Choroid plexus epithelial cell (primary cell): ENCODE measurements at regions not wholly inside any gene's neighbourhood (a gene's known extent, or its start where the extent isn't known, plus 50 kb on each side); places are given as distances from the start of the nearest gene placed in this dataset.

Source experiments
- DNase-seq: peaks from one replicate; pipeline ENCODE4 v3.0.0-alpha.2; 2010; ENCODE audit warnings: low read depth
- H3K4me3 ChIP-seq: 2 replicates; pipeline ENCODE4 v1.5.1; 2011; ENCODE audit warnings: low read depth, mild to moderate bottlenecking, control low read depth, low read length, moderate library complexity
- CTCF ChIP-seq: conservative IDR thresholded peaks from 2 replicates; pipeline ENCODE4 v1.5.1; 2011; ENCODE audit warnings: low read depth, mild to moderate bottlenecking, control low read depth, inconsistent platforms, low read length, moderate library complexity

- H3K4me3 ChIP-seq: no peak overlapping the region
- no peak for TF ChIP-seq CTCF
- no peak for DNase-seq
These were observed 404.6 kb upstream of the CWC22 start for GRCh38 chr2:180411661-180412060.

- no peak overlapping the region for H3K4me3 ChIP-seq
- no peak for TF ChIP-seq CTCF
- no peak for DNase-seq
These were observed 399.6 kb upstream of the CWC22 start for GRCh38 chr2:180406687-180407086.

- DNase-seq: no peak
- TF ChIP-seq CTCF: no peak
- H3K4me3 ChIP-seq: no peak overlapping the region
These were observed 398.4 kb upstream of the CWC22 start for GRCh38 chr2:180405520-180405919.

GRCh38 chr2:180394305-180394704 lies 387.2 kb upstream of the CWC22 start:
- no peak for TF ChIP-seq CTCF
- no peak overlapping the region for H3K4me3 ChIP-seq
- DNase-seq: peak; percentile 3

GRCh38 chr2:180385601-180386201 lies 378.6 kb upstream of the CWC22 start:
- H3K4me3 ChIP-seq: no peak overlapping the region
- no peak for TF ChIP-seq CTCF
- peak; percentile 88 for DNase-seq

GRCh38 chr2:180376066-180376465 lies 369.0 kb upstream of the CWC22 start:
- peak; percentile 25 for DNase-seq
- no peak for TF ChIP-seq CTCF
- H3K4me3 ChIP-seq: no peak overlapping the region

GRCh38 chr2:180374502-180375281 lies 367.6 kb upstream of the CWC22 start:
- H3K4me3 ChIP-seq: no peak overlapping the region
- DNase-seq: no peak
- TF ChIP-seq CTCF: no peak
